ENCODE measurements at regions not wholly inside any gene's neighbourhood (a gene's known extent, or its start where the extent isn't known, plus 50 kb on each side); places are given as distances from the start of the nearest gene placed in this dataset.

- no peak for ATAC-seq
- no peak for DNase-seq
- Histone ChIP-seq H3K27me3 (peaks cover 0 to 16% of the 10 kb centered on the region in 2 donors), H3K4me1 (no peaks in the 10 kb centered on the region), H3K9me3 (no peaks in the 10 kb centered on the region), H3K36me3 (no peaks in the 10 kb centered on the region), H3K27ac (no peak overlapping the region), H3K4me3 (no peak overlapping the region)
- TF ChIP-seq, protein P1, sequence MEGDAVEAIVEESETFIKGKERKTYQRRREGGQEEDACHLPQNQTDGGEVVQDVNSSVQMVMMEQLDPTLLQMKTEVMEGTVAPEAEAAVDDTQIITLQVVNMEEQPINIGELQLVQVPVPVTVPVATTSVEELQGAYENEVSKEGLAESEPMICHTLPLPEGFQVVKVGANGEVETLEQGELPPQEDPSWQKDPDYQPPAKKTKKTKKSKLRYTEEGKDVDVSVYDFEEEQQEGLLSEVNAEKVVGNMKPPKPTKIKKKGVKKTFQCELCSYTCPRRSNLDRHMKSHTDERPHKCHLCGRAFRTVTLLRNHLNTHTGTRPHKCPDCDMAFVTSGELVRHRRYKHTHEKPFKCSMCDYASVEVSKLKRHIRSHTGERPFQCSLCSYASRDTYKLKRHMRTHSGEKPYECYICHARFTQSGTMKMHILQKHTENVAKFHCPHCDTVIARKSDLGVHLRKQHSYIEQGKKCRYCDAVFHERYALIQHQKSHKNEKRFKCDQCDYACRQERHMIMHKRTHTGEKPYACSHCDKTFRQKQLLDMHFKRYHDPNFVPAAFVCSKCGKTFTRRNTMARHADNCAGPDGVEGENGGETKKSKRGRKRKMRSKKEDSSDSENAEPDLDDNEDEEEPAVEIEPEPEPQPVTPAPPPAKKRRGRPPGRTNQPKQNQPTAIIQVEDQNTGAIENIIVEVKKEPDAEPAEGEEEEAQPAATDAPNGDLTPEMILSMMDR (IDR thresholded peaks at IDR 0.05): no peak
- TF ChIP-seq POLR2A (IDR thresholded peaks at IDR 0.05): no peak
- intact Hi-C loops (cut with DNase I): no loop called here
- WGBS (ENCODE audit: insufficient coverage, low coverage, low lambda C conversion rate, missing lambda C conversion rate): 48% methylated on average over 4 of the region's 4 CpGs
Measured at GRCh38 chr16:73885319-73885718, 411.3 kb upstream of the PSMD7 start.

GRCh38 chr16:73883841-73884240 lies 412.8 kb upstream of the PSMD7 start:
- no peak overlapping the region for H3K4me3 ChIP-seq
- H3K36me3 ChIP-seq: no peaks in the 10 kb centered on the region
- no peak for TF ChIP-seq POLR2A (IDR thresholded peaks at IDR 0.05)
- TF ChIP-seq, protein P1 (IDR thresholded peaks at IDR 0.05): no peak
- intact Hi-C loops (cut with DNase I): no loop called here
- DNase-seq (no peak), ATAC-seq (no peak)
- 75% methylated on average over 3 of the region's 3 CpGs for WGBS (ENCODE audit: insufficient coverage, low coverage, low lambda C conversion rate, missing lambda C conversion rate)
- no peaks in the 10 kb centered on the region for H3K4me1 ChIP-seq
- peaks cover 0 to 16% of the 10 kb centered on the region in 2 donors for H3K27me3 ChIP-seq
- H3K9me3 ChIP-seq: no peaks in the 10 kb centered on the region
- H3K27ac ChIP-seq: no peak overlapping the region

GRCh38 chr16:73883126-73883525 lies 413.5 kb upstream of the PSMD7 start:
- Histone ChIP-seq H3K27ac (no peak overlapping the region), H3K36me3 (no peaks in the 10 kb centered on the region), H3K27me3 (peaks cover 0 to 16% of the 10 kb centered on the region in 2 donors), H3K4me3 (no peak overlapping the region), H3K4me1 (no peaks in the 10 kb centered on the region), H3K9me3 (no peaks in the 10 kb centered on the region)
- ATAC-seq: no peak
- 56% methylated on average over 2 of the region's 2 CpGs for WGBS (ENCODE audit: insufficient coverage, low coverage, low lambda C conversion rate, missing lambda C conversion rate)
- no peak for DNase-seq
- intact Hi-C loops (cut with DNase I): no loop called here
- TF ChIP-seq POLR2A (IDR thresholded peaks at IDR 0.05): no peak
- TF ChIP-seq, protein P1 (IDR thresholded peaks at IDR 0.05): no peak

- TF ChIP-seq POLR2A (IDR thresholded peaks at IDR 0.05): no peak
- TF ChIP-seq, protein P1 (IDR thresholded peaks at IDR 0.05): no peak
- H3K9me3 ChIP-seq: no peaks in the 10 kb centered on the region
- intact Hi-C loops (cut with DNase I): no loop called here
- no peaks in the 10 kb centered on the region for H3K36me3 ChIP-seq
- H3K4me3 ChIP-seq: no peak overlapping the region
- peaks cover 0 to 11% of the 10 kb centered on the region in 2 donors for H3K27me3 ChIP-seq
- WGBS (ENCODE audit: insufficient coverage, low coverage, low lambda C conversion rate, missing lambda C conversion rate): 55% methylated on average over 2 of the region's 2 CpGs
- DNase-seq (no peak), ATAC-seq (no peak)
- H3K4me1 ChIP-seq: no peaks in the 10 kb centered on the region
- H3K27ac ChIP-seq: no peak overlapping the region
Measured at GRCh38 chr16:73882651-73883050, 414.0 kb upstream of the PSMD7 start.

GRCh38 chr16:73882033-73882432 lies 414.6 kb upstream of the PSMD7 start:
- Histone ChIP-seq H3K27ac (no peak overlapping the region), H3K4me3 (no peak overlapping the region), H3K36me3 (no peaks in the 10 kb centered on the region), H3K9me3 (no peaks in the 10 kb centered on the region), H3K27me3 (peaks cover 0 to 11% of the 10 kb centered on the region in 2 donors), H3K4me1 (no peaks in the 10 kb centered on the region)
- ATAC-seq (no peak), DNase-seq (no peak)
- no peak for TF ChIP-seq POLR2A (IDR thresholded peaks at IDR 0.05)
- TF ChIP-seq, protein P1 (IDR thresholded peaks at IDR 0.05): no peak
- 38% methylated on average over 7 of the region's 7 CpGs for WGBS (ENCODE audit: insufficient coverage, low coverage, low lambda C conversion rate, missing lambda C conversion rate)
- intact Hi-C loops (cut with DNase I): no loop called here

Data from right lobe of liver (tissue), 6 donors.